ENCODE measurements at regions not wholly inside any gene's neighbourhood (a gene's known extent, or its start where the extent isn't known, plus 50 kb on each side); places are given as distances from the start of the nearest gene placed in this dataset.

- no peak for TF ChIP-seq CTCF (IDR thresholded peaks at IDR 0.05)
- H3K27ac ChIP-seq (ENCODE audit: low read length): no peak overlapping the region
- 96% methylated on average over 4 of the region's 7 CpGs for WGBS (ENCODE audit: insufficient coverage)
- H3K36me3 ChIP-seq (ENCODE audit: control insufficient read depth, insufficient read depth, low read length): peaks cover 66% of the 10 kb centered on the region
- DNase-seq: no peak
- H3K27me3 Mint-ChIP-seq (ENCODE audit: low read depth in 2 of 2): no peaks in the 10 kb centered on the region
- no peak overlapping the region for H3K27ac Mint-ChIP-seq
- peaks cover 49% of the 10 kb centered on the region for H3K36me3 Mint-ChIP-seq
- H3K4me3 Mint-ChIP-seq: no peak overlapping the region
- H3K4me1 ChIP-seq (ENCODE audit: control insufficient read depth, insufficient read depth, low read length): no peaks in the 10 kb centered on the region
- H3K4me1 Mint-ChIP-seq: peaks cover 0 to 5% of the 10 kb centered on the region in 2 donors
- H3K9me3 ChIP-seq (ENCODE audit: control insufficient read depth, insufficient read depth, low read length): no peaks in the 10 kb centered on the region
- intact Hi-C loops (cut with micrococcal nuclease): no loop called here
- no peaks in the 10 kb centered on the region for H3K9me3 Mint-ChIP-seq
- no peak for ATAC-seq
- H3K27me3 ChIP-seq (ENCODE audit: control insufficient read depth, insufficient read depth, low read length): no peaks in the 10 kb centered on the region
- H3K4me3 ChIP-seq (ENCODE audit: low read length): no peak overlapping the region
Observed at GRCh38 chr6:25105070-25105925, 169.5 kb upstream of the RIPOR2 start.

- no peaks in the 10 kb centered on the region for H3K4me1 ChIP-seq (ENCODE audit: control insufficient read depth, insufficient read depth, low read length)
- intact Hi-C loops (cut with micrococcal nuclease): no loop called here
- H3K27ac ChIP-seq (ENCODE audit: low read length): no peak overlapping the region
- no peak overlapping the region for H3K27ac Mint-ChIP-seq
- no peaks in the 10 kb centered on the region for H3K27me3 ChIP-seq (ENCODE audit: control insufficient read depth, insufficient read depth, low read length)
- WGBS (ENCODE audit: insufficient coverage): 97% methylated on average over 2 of the region's 2 CpGs
- no peak for DNase-seq
- ATAC-seq: no peak
- H3K36me3 ChIP-seq (ENCODE audit: control insufficient read depth, insufficient read depth, low read length): peaks cover 73% of the 10 kb centered on the region
- no peak for TF ChIP-seq CTCF (IDR thresholded peaks at IDR 0.05)
- no peak overlapping the region for H3K4me3 ChIP-seq (ENCODE audit: low read length)
- no peaks in the 10 kb centered on the region for H3K9me3 Mint-ChIP-seq
- H3K4me1 Mint-ChIP-seq: peaks cover 0 to 5% of the 10 kb centered on the region in 2 donors
- no peak overlapping the region for H3K4me3 Mint-ChIP-seq
- H3K9me3 ChIP-seq (ENCODE audit: control insufficient read depth, insufficient read depth, low read length): no peaks in the 10 kb centered on the region
- H3K36me3 Mint-ChIP-seq: peaks cover 50% of the 10 kb centered on the region
- H3K27me3 Mint-ChIP-seq (ENCODE audit: low read depth in 2 of 2): no peaks in the 10 kb centered on the region
Observed at GRCh38 chr6:25107218-25107617, 171.5 kb upstream of the RIPOR2 start.

DNA sequence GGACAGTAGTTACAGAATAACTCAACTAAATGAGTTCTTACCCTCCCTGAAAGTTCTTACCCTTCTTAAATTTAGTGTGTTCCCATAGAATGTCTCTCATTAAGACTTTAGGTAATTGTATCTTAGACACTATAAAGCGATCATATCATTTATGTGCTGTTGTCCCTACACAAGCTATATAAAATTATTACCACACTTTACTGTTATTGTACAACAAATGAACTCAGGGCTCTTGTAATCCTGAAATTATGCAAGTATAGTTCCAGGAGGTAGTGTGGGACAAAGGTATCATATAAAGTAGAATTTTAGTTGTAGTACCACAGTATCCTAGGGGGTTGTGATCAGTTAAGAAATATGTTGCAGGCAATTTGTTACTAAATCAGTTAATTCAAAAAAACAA lies 167.4 kb upstream of the CARMIL1 start:
- H3K4me1 ChIP-seq (ENCODE audit: control insufficient read depth, insufficient read depth, low read length): no peaks in the 10 kb centered on the region
- H3K9me3 ChIP-seq (ENCODE audit: control insufficient read depth, insufficient read depth, low read length): no peaks in the 10 kb centered on the region
- no CpG with 5 or more reads among the region's 1 CpG for WGBS (ENCODE audit: insufficient coverage)
- intact Hi-C loops (cut with micrococcal nuclease): no loop called here
- TF ChIP-seq CTCF (IDR thresholded peaks at IDR 0.05): no peak
- H3K27me3 ChIP-seq (ENCODE audit: control insufficient read depth, insufficient read depth, low read length): no peaks in the 10 kb centered on the region
- H3K4me3 ChIP-seq (ENCODE audit: low read length): no peak overlapping the region
- H3K36me3 ChIP-seq (ENCODE audit: control insufficient read depth, insufficient read depth, low read length): peaks cover 75% of the 10 kb centered on the region
- ATAC-seq (no peak), DNase-seq (no peak)
- Mint-ChIP-seq H3K4me1 (peaks cover 6 to 11% of the 10 kb centered on the region in 2 donors), H3K4me3 (no peak overlapping the region), H3K27me3 (ENCODE audit: low read depth in 2 of 2) (no peaks in the 10 kb centered on the region), H3K27ac (no peak overlapping the region), H3K9me3 (no peaks in the 10 kb centered on the region), H3K36me3 (peaks cover 50% of the 10 kb centered on the region)
- H3K27ac ChIP-seq (ENCODE audit: low read length): no peak overlapping the region

All from natural killer cell (primary cell).